Kidney epithelial cell (primary cell): ENCODE measurements at regions not wholly inside any gene's neighbourhood (a gene's known extent, or its start where the extent isn't known, plus 50 kb on each side); places are given as distances from the start of the nearest gene placed in this dataset.
"Not testable (repeated sequence)": the region's sequence is repeated elsewhere in the genome, so short reads cannot be mapped to it uniquely, and the experiment has no call there.

ENCODE experiments used
- DNase-seq: peaks from one replicate; pipeline ENCODE4 v3.0.0-alpha.2; 2010; ENCODE audit warnings: low read depth
- H3K27me3 ChIP-seq: 2 replicates; pipeline ENCODE4 v1.6.0; 2011; ENCODE audit warnings: low read length; ENCODE audit not compliant: control insufficient read depth, insufficient read depth
- H3K36me3 ChIP-seq: 2 replicates; pipeline ENCODE4 v1.5.1; 2011; ENCODE audit warnings: low read length; ENCODE audit not compliant: control insufficient read depth, insufficient read depth
- H3K4me3 ChIP-seq: 2 replicates; pipeline ENCODE4 v1.5.1; 2011; ENCODE audit warnings: low read depth, mild to moderate bottlenecking, control low read depth, low read length
- TF ChIP-seq, protein P1 (sequence below): IDR thresholded peaks from 2 replicates; pipeline ENCODE4 v1.5.1; 2011; ENCODE audit warnings: mild to moderate bottlenecking, moderate library complexity, low read length, control low read depth, inconsistent platforms; ENCODE audit not compliant: insufficient read depth, poor library complexity, severe bottlenecking

DNA sequence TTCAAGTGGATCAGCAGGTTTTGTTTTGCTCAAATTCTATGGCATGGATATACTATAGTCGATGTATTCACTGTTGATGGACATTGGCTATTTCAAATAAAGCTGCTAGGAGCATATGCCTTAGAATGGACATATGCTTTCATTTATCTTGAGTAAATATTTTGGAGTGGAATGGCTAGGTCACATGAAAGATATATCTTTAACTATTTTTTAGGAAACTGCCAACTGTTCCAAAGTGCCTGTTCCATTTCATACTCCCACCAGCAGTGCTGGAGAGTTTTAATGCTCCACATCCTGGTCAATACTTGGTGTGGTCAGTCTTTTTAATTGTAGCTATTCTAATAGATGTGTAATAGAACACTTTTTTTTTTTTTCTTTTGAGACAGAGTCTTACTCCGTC lies 81.1 kb upstream of the PIM1 start:
- TF ChIP-seq, protein P1, sequence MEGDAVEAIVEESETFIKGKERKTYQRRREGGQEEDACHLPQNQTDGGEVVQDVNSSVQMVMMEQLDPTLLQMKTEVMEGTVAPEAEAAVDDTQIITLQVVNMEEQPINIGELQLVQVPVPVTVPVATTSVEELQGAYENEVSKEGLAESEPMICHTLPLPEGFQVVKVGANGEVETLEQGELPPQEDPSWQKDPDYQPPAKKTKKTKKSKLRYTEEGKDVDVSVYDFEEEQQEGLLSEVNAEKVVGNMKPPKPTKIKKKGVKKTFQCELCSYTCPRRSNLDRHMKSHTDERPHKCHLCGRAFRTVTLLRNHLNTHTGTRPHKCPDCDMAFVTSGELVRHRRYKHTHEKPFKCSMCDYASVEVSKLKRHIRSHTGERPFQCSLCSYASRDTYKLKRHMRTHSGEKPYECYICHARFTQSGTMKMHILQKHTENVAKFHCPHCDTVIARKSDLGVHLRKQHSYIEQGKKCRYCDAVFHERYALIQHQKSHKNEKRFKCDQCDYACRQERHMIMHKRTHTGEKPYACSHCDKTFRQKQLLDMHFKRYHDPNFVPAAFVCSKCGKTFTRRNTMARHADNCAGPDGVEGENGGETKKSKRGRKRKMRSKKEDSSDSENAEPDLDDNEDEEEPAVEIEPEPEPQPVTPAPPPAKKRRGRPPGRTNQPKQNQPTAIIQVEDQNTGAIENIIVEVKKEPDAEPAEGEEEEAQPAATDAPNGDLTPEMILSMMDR, result no peak
- DNase-seq, result no peak
- Histone ChIP-seq H3K36me3 (no peaks in the 10 kb centered on the region), H3K4me3 (no peak overlapping the region), H3K27me3 (no peaks in the 10 kb centered on the region)

DNA sequence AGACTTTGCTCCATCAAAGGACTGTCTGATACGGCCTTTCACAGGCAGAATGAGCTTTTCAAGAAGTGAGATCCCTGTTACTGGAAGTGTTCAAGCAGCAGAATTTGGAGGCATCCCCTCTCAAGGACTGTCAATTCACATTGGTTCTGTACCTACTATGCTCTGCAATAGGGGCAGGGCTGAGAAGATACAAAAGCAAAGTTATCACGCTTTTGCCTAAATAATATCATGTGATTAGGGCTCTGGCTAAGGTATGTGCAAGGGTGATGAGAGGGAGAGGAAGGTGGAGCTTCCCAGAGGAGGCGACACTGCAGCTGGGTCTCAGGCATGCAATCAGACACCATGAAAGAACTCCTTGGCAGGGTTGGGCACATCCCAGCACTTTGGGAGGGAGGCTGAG lies 80.2 kb upstream of the PIM1 start:
- no peaks in the 10 kb centered on the region for H3K27me3 ChIP-seq
- H3K4me3 ChIP-seq, result no peak overlapping the region
- TF ChIP-seq, protein P1, result no peak
- H3K36me3 ChIP-seq, result no peaks in the 10 kb centered on the region
- DNase-seq, result no peak

DNA sequence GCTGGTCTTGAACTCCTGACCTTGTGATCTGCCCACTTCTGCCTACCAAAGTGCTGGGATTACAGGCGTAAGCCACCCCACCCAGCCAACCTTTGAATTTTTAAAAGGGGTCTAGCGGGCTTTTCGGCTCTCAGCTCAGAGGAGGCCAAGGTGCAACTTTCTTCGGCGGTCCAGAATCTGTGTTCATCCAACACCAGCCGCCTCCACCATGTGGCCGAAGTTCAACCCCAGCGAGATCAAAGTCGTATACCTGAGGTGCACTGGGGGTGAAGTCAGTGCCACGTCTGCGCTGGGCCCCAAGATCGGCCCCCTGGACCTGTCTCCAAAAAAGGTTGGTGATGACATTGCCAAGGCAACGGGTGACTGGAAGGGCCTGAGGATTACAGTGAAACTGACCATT lies 78.8 kb upstream of the PIM1 start:
- not testable (repeated sequence) for H3K27me3 ChIP-seq, H3K4me3 ChIP-seq, DNase-seq, H3K36me3 ChIP-seq

DNA sequence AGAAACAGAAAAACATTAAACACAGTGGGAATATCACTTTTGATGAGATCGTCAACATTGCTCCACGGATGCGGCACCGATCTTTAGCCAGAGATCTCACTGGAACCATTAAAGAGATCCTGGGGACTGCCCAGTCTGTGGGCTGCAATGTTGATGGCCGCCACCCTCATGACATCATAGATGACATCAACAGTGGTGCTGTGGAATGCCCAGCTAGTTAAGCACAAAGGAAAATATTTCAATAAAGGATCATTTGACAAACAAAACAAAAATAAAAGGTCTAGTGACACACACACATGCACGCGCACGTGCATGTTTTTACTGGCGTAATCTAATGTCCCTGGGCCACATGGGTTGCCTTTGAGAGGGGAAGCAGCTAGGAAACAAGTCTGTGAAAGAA lies 78.4 kb upstream of the PIM1 start:
- H3K36me3 ChIP-seq, DNase-seq, H3K4me3 ChIP-seq, H3K27me3 ChIP-seq: not testable (repeated sequence)

DNA sequence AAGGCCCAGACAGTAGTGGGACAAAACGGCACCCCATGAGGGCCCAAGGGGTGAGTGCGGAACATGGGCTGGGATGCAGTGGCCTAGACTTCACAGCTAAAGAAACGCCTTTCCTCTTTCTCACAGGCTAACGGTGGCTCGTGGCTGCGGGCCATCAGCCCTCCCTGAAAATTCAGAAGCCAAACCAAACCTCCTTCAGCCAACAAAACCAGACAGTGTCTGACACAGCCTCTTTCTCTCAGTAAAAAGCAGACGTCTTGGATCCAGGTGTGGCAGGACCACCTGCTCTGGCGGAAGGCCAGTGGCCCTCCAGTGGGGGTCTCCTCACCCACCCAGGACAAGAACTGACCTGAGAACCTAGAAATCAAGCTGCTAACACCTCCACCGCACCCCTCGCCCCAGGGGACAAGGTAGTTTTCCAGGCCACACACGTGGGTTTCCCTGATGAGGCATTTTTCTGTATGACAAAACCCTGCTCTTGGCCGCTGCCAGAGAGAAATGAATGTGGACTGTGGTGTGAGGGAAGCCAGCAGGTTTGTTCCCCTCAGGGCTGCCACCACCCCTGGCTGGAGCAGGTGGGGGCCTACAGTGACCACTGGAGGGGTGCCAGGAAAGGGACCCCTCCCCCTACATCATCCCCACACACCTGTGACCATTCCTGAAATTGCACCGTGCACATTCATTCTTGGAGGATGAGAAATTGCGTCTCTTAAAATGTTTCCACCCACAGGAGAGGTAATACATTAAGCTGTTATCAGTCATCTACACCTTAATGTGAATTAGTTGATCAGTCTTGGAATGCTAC lies 76.8 kb upstream of the PIM1 start:
- no peaks in the 10 kb centered on the region for H3K27me3 ChIP-seq
- TF ChIP-seq, protein P1, result no peak
- no peak overlapping the region for H3K4me3 ChIP-seq
- no peaks in the 10 kb centered on the region for H3K36me3 ChIP-seq
- DNase-seq, result no peak

DNA sequence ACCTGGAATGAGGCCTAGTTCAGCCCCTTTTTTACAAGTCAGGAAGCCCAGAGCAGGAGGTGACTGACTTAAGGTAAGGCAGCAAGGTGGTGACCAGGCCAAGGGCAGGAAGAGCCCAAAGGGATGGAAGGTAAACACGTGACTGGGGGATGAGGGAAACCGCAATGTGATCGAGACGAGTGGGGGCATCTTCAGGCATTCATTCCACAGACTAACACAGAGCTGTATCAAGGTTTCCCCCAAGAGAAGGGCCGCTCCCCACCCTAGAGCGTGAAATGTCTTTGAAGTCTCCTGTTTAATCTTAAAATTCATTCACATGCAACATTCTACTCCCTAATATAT lies 76.3 kb upstream of the PIM1 start:
- Histone ChIP-seq H3K27me3 (no peaks in the 10 kb centered on the region), H3K4me3 (no peak overlapping the region), H3K36me3 (no peaks in the 10 kb centered on the region)
- TF ChIP-seq, protein P1, result no peak
- DNase-seq, result no peak

DNA sequence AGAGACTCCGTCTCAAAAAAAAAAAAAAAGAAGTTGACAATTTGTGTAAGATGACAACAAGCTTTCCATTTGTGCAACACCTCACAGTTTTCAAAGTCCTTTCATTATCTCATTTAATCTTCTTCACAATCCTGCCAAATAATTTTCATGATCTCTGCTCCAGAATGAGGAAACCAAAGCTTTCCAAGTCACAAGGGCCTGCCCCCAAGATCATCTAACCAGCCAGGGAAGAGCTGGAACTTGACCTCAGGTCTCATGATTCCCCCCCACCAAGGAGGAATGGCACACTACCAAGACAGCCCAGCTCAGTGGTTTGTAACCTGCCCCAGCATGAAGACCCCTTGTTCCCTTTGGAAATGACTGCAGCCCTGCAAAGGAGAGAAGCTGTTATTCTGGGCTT lies 74.0 kb upstream of the PIM1 start:
- Histone ChIP-seq H3K27me3 (no peaks in the 10 kb centered on the region), H3K4me3 (no peak overlapping the region), H3K36me3 (no peaks in the 10 kb centered on the region)
- TF ChIP-seq, protein P1, result no peak
- DNase-seq, result no peak
